ENCODE measurements at regions not wholly inside any gene's neighbourhood (a gene's known extent, or its start where the extent isn't known, plus 50 kb on each side); places are given as distances from the start of the nearest gene placed in this dataset.
"Not testable (repeated sequence)": the region's sequence is repeated elsewhere in the genome, so short reads cannot be mapped to it uniquely, and the experiment has no call there.

DNA sequence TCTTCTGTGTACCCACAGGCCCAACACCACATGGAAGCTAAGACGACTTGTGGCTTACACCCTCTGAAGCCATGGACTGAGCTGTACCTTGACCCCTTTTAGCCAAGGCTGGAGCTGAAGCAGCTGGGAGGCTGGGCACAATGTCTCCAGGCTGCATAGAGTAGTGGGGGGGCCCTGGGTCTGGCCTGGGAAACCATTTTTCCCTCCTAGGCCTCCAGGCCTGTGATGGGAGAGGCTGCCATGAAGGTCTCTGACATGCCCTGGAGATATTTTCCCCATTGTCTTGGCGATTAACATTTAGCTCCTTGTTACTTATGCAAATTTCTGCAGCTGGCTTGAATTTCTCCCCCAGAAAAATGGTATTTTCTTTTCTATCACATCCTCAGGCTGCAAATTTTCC is 72.9 kb upstream of the SLC24A3 start:
- TF ChIP-seq, protein P1, sequence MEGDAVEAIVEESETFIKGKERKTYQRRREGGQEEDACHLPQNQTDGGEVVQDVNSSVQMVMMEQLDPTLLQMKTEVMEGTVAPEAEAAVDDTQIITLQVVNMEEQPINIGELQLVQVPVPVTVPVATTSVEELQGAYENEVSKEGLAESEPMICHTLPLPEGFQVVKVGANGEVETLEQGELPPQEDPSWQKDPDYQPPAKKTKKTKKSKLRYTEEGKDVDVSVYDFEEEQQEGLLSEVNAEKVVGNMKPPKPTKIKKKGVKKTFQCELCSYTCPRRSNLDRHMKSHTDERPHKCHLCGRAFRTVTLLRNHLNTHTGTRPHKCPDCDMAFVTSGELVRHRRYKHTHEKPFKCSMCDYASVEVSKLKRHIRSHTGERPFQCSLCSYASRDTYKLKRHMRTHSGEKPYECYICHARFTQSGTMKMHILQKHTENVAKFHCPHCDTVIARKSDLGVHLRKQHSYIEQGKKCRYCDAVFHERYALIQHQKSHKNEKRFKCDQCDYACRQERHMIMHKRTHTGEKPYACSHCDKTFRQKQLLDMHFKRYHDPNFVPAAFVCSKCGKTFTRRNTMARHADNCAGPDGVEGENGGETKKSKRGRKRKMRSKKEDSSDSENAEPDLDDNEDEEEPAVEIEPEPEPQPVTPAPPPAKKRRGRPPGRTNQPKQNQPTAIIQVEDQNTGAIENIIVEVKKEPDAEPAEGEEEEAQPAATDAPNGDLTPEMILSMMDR (IDR thresholded peaks at IDR 0.05; ENCODE audit: low read depth, low read length): not testable (repeated sequence)
- TF ChIP-seq POLR2A (IDR thresholded peaks at IDR 0.05; ENCODE audit: extremely low read depth, insufficient read length): not testable (repeated sequence)
- TF ChIP-seq, protein P2, sequence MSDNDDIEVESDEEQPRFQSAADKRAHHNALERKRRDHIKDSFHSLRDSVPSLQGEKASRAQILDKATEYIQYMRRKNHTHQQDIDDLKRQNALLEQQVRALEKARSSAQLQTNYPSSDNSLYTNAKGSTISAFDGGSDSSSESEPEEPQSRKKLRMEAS (IDR thresholded peaks at IDR 0.05; ENCODE audit: low read depth, low read length): not testable (repeated sequence)

All from NB4 (cell line).